Heart left ventricle (tissue), 16 donors: ENCODE measurements at regions not wholly inside any gene's neighbourhood (a gene's known extent, or its start where the extent isn't known, plus 50 kb on each side); places are given as distances from the start of the nearest gene placed in this dataset.
"Not testable (repeated sequence)": the region's sequence is repeated elsewhere in the genome, so short reads cannot be mapped to it uniquely, and the experiment has no call there.

ENCODE experiments used
- ATAC-seq, 4 donors: fragments of 200-7000 bp; cut with Tn5 transposase; one replicate each; pipeline ENCODE4 v1.9.1; 2020 to 2022; ENCODE audit warnings: moderate library complexity in 4 of 4, mild to moderate bottlenecking in 3 of 4, moderate number of reproducible peaks in 1 of 4
- DNase-seq, 5 donors: peaks; one replicate each; pipeline ENCODE4 v3.0.0-alpha.2; 2020
- H3K27ac ChIP-seq, 12 donors: fragments of 200-600 bp; sonication (generic) in 4 of 12; one replicate each; pipeline versions ENCODE4 v1.5.0 to v1.8.0; 2016 to 2022; ENCODE audit warnings: mild to moderate bottlenecking in 2 of 12
- H3K27me3 ChIP-seq, 9 donors: fragments of 200-600 bp; sonication (generic) in 2 of 9; one replicate each; pipeline versions ENCODE4 v1.5.1 to v1.8.0; 2016 to 2022; ENCODE audit warnings: mild to moderate bottlenecking in 3 of 9
- H3K36me3 ChIP-seq, 9 donors: fragments of 200-600 bp; sonication (generic) in 2 of 9; one replicate each; pipeline versions ENCODE4 v1.5.0 to v1.8.0; 2018 to 2022; ENCODE audit warnings: mild to moderate bottlenecking in 2 of 9
- H3K4me1 ChIP-seq, 12 donors: fragments of 200-600 bp; sonication (generic) in 4 of 12; one replicate each; pipeline versions ENCODE4 v1.5.0 to v1.8.0; 2016 to 2022; ENCODE audit warnings: mild to moderate bottlenecking in 3 of 12
- H3K4me3 ChIP-seq, 12 donors: fragments of 200-600 bp; sonication (generic) in 4 of 12; one replicate each; pipeline versions ENCODE4 v1.5.0 to v1.8.0; 2017 to 2022; ENCODE audit warnings: mild to moderate bottlenecking in 9 of 12, moderate library complexity in 4 of 12
- H3K9me3 ChIP-seq, 12 donors: fragments of 200-600 bp; sonication (generic) in 4 of 12; one replicate each; pipeline versions ENCODE4 v1.5.0 to v1.8.0; 2016 to 2022; ENCODE audit warnings: mild to moderate bottlenecking in 1 of 12
- POLR2A ChIP-seq, 2 donors: fragments of 450-650 bp; IDR thresholded peaks; one replicate each; pipeline ENCODE4 v1.6.1; 2017; ENCODE audit warnings: antibody characterized with exemption in 2 of 2, mild to moderate bottlenecking in 2 of 2, moderate library complexity in 2 of 2
- WGBS, 4 donors: extraction: QIAGEN DNeasy Blood & Tissue Kit in 2 of 4; methylation state at CpG; one replicate each; pipeline versions ENCODE4 v1.1.5 to v1.1.7; 2013 to 2018; 5-methylcytosine and 5-hydroxymethylcytosine counted together
- intact Hi-C, 10 donors: fragments of 100-400 bp; cut with DNase I; formaldehyde crosslinking; loops; one replicate each; pipeline versions ENCODE4 v1.11.1 to v1.14.2; 2022
- TF ChIP-seq, protein P1 (sequence below), 12 donors: fragments of 200-600 bp; sonication (generic) in 4 of 12; IDR thresholded peaks; one replicate each; pipeline versions ENCODE4 v1.5.0 to v1.8.0; 2018 to 2022; ENCODE audit warnings: antibody characterized with exemption in 12 of 12, mild to moderate bottlenecking in 5 of 12
- donor health status: ischemic (EF 13 %, LVEDD 7.1; RV severe dilation, severe dysfunction).
- donor health status: healthy with polysubstance abuse.
- donor health status: DM: no; HTN: yes; CAD: no.
- donor health status: DM: no; HTN: no; CAD: no.
- donor health status: ischemic (EF 25% LVEDD 6.9; RV normal size, moderate dysfunction).
- donor health status: ischemic (EF 25% LVEDD 5.7; RV mildly dilated, moderate dysfunction).
- donor health status: healthy.
- donor health status: DM: yes; HTN: yes; CAD: no.
- donor health status: ischemic (EF 35%, LVEDD 5.7; RV mildly dilated, moderate dysfunction).
- donor health status: nonischemic (EF 11% LVEDD 7.7; RV severe dilation, severe dysfunction).
- donor health status: DM: yes; HTN: yes; CAD: no.
- donor health status: PGD.
- donor health status: ischemic (EF 29% LVEDD 5.4; RV normal size, mild dysfunction).
- donor health status: nonischemic (EF 23%, LVEDD 6.1; RV moderate dilation, normal function).

- TF ChIP-seq, protein P1, sequence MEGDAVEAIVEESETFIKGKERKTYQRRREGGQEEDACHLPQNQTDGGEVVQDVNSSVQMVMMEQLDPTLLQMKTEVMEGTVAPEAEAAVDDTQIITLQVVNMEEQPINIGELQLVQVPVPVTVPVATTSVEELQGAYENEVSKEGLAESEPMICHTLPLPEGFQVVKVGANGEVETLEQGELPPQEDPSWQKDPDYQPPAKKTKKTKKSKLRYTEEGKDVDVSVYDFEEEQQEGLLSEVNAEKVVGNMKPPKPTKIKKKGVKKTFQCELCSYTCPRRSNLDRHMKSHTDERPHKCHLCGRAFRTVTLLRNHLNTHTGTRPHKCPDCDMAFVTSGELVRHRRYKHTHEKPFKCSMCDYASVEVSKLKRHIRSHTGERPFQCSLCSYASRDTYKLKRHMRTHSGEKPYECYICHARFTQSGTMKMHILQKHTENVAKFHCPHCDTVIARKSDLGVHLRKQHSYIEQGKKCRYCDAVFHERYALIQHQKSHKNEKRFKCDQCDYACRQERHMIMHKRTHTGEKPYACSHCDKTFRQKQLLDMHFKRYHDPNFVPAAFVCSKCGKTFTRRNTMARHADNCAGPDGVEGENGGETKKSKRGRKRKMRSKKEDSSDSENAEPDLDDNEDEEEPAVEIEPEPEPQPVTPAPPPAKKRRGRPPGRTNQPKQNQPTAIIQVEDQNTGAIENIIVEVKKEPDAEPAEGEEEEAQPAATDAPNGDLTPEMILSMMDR (IDR thresholded peaks at IDR 0.05), result no peak
- TF ChIP-seq POLR2A (IDR thresholded peaks at IDR 0.05), result no peak
- ATAC-seq, result no peak
- no peak overlapping the region for H3K4me3 ChIP-seq
- 93 to 95% (median 94%) methylated on average over 10 of the region's 10 CpGs for WGBS, 4 donors
- no peak for DNase-seq
- intact Hi-C loops, result no loop called here
- peaks cover 0 to 1% (median 0%) of the 10 kb centered on the region in 12 donors for H3K4me1 ChIP-seq
- H3K9me3 ChIP-seq, result no peaks in the 10 kb centered on the region
- no peak overlapping the region for H3K27ac ChIP-seq
- no peaks in the 10 kb centered on the region for H3K36me3 ChIP-seq
- no peaks in the 10 kb centered on the region for H3K27me3 ChIP-seq
Measured at GRCh38 chr9:2276296-2276695, 261.1 kb downstream of the SMARCA2 start.

GRCh38 chr9:2277133-2277532 lies 262.0 kb downstream of the SMARCA2 start:
- H3K4me3 ChIP-seq, intact Hi-C loops, H3K27me3 ChIP-seq, H3K4me1 ChIP-seq, H3K9me3 ChIP-seq, ATAC-seq, H3K27ac ChIP-seq, H3K36me3 ChIP-seq, DNase-seq: not testable (repeated sequence)
- 80 to 84% (median 81%) methylated on average over 8 to 9 of the region's 9 CpGs for WGBS, 4 donors

GRCh38 chr9:2277644-2278043 lies 262.5 kb downstream of the SMARCA2 start:
- intact Hi-C loops, H3K27me3 ChIP-seq, H3K9me3 ChIP-seq, DNase-seq, H3K36me3 ChIP-seq, H3K4me1 ChIP-seq, H3K4me3 ChIP-seq, H3K27ac ChIP-seq, ATAC-seq: not testable (repeated sequence)
- WGBS, 4 donors, result 93 to 95% (median 94%) methylated on average over 12 of the region's 12 CpGs

DNA sequence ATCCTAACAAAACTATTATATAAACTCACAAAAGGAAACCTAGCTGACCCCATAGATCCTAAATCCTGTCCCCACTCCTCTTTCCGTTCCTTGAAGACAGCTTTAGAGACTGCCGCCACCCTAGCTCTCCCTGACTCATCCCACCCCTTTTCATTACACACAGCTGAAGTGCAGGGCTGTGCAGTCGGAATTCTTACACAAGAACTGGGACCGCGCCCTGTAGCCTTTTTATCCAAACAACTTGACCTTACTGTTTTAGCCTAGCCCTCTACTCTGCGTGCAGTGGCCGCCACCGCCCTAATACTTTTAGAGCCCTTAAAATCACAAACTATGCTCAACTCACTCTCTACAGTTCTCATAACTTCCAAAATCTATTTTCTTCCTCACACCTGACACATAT lies 264.0 kb downstream of the SMARCA2 start:
- H3K36me3 ChIP-seq, H3K4me1 ChIP-seq, H3K4me3 ChIP-seq, H3K9me3 ChIP-seq, ATAC-seq, intact Hi-C loops, H3K27ac ChIP-seq, DNase-seq, H3K27me3 ChIP-seq: not testable (repeated sequence)
- 95 to 98% (median 96%) methylated on average over 8 of the region's 8 CpGs for WGBS, 4 donors

DNA sequence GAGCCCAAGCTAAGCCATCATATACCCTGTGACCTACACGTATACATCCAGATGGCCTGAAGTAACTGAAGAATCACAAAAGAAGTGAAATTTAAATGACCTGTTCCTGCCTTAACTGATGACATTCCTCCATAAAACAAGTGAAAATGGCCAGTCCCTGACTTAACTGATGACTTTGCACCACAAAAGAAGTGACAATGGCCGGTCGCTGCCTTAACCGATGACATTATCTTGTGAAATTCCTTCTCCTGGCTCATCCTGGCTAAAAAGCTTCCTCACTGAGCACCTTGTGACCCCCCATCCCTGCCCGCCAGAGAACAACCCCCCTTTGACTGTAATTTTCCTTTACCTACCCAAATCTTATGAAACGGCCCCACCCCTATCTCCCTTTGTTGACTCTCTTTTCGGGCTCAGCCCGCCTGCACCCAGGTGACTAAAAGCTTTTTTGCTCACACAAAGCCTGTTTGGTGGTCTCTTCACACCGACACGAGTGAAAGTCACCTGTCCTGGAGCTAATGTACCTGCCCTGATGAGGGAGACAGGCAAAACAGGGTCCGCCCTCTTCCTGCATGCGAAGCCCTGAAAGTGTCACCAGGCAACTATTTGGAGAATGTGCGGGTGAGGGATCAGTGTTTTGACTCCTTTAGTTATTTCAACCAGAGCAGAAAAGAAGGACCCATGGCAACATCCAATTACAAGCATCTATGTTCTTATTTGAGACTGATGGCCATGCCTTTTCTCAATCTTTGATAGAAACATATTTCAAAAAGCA lies 266.1 kb downstream of the SMARCA2 start:
- ATAC-seq (no peak), DNase-seq (no peak)
- 78 to 80% (median 79%) methylated on average over 13 of the region's 13 CpGs for WGBS, 4 donors
- Histone ChIP-seq H3K9me3 (no peaks in the 10 kb centered on the region), H3K36me3 (no peaks in the 10 kb centered on the region), H3K27me3 (no peaks in the 10 kb centered on the region), H3K4me3 (no peak overlapping the region), H3K4me1 (no peaks in the 10 kb centered on the region), H3K27ac (no peak overlapping the region)
- intact Hi-C loops, result loop anchor here in 1 of 10 donors (5.0 kb wide), 1 partner anchor 36 kb away; no protein-coding TSS in a partner anchor
- TF ChIP-seq, protein P1 (IDR thresholded peaks at IDR 0.05), result no peak
- no peak for TF ChIP-seq POLR2A (IDR thresholded peaks at IDR 0.05)

GRCh38 chr9:2281803-2282185 lies 266.6 kb downstream of the SMARCA2 start:
- Histone ChIP-seq H3K27ac (no peak overlapping the region), H3K4me1 (no peaks in the 10 kb centered on the region), H3K27me3 (no peaks in the 10 kb centered on the region), H3K4me3 (no peak overlapping the region), H3K9me3 (no peaks in the 10 kb centered on the region), H3K36me3 (no peaks in the 10 kb centered on the region)
- ATAC-seq (no peak), DNase-seq (no peak)
- TF ChIP-seq, protein P1 (IDR thresholded peaks at IDR 0.05), result no peak
- TF ChIP-seq POLR2A (IDR thresholded peaks at IDR 0.05), result no peak
- 81 to 90% (median 84%) methylated on average over 2 of the region's 2 CpGs for WGBS, 4 donors
- intact Hi-C loops, result loop anchor here in 1 of 10 donors (5.0 kb wide), 1 partner anchor 36 kb away; no protein-coding TSS in a partner anchor
